Ovary (tissue), 7 donors: ENCODE measurements at regions not wholly inside any gene's neighbourhood (a gene's known extent, or its start where the extent isn't known, plus 50 kb on each side); places are given as distances from the start of the nearest gene placed in this dataset.

Experiments used
- DNase-seq, 5 donors: peaks; one replicate each; pipeline ENCODE4 v3.0.0-alpha.2; 2019 to 2020
- H3K27ac ChIP-seq, 2 donors: fragments of 200-600 bp; one replicate each; pipeline versions ENCODE4 v1.5.1 to v1.8.0; 2019 to 2022
- H3K27me3 ChIP-seq: fragments of 200-600 bp; one replicate; pipeline ENCODE4 v1.8.0; 2022
- H3K36me3 ChIP-seq: fragments of 200-600 bp; sonication (generic); one replicate; pipeline ENCODE4 v1.5.1; 2019
- H3K4me1 ChIP-seq: one replicate; pipeline ENCODE4 v1.8.1; 2013; ENCODE audit warnings: mild to moderate bottlenecking, moderate library complexity; ENCODE audit not compliant: insufficient read depth
- H3K4me3 ChIP-seq: fragments of 200-600 bp; sonication (generic); one replicate; pipeline ENCODE4 v1.5.1; 2017
- H3K9me3 ChIP-seq, 2 donors: fragments of 200-600 bp in 1 of 2; sonication (generic) in 1 of 2; one replicate each; pipeline versions ENCODE4 v1.5.1 to v1.8.1; 2013 to 2019; ENCODE audit warnings: mild to moderate bottlenecking in 1 of 2, moderate library complexity in 1 of 2
- EP300 ChIP-seq: sonication (generic); formaldehyde crosslinking; IDR thresholded peaks from one replicate; pipeline ENCODE4 v1.6.1; 2017; ENCODE audit warnings: antibody characterized with exemption
- POLR2A ChIP-seq: fragments of 450-650 bp; IDR thresholded peaks from one replicate; pipeline ENCODE4 v1.6.1; 2017; ENCODE audit warnings: antibody characterized with exemption, mild to moderate bottlenecking, moderate library complexity
- WGBS, 3 donors: extraction: QIAGEN DNeasy Blood & Tissue Kit in 1 of 3; methylation state at CpG; one replicate each; pipeline versions ENCODE4 v1.1.5 to v1.1.7; 2013 to 2017; 5-methylcytosine and 5-hydroxymethylcytosine counted together
- intact Hi-C, 4 donors: fragments of 100-400 bp; cut with DNase I; formaldehyde crosslinking; loops; one replicate each; pipeline versions ENCODE4 v1.11.0 to v1.15.1; 2022 to 2023
- TF ChIP-seq, protein P1 (sequence below), 3 donors: fragments of 450-650 bp in 2 of 3; fragments of 200-600 bp in 1 of 3; IDR thresholded peaks; one replicate each; pipeline versions ENCODE4 v1.5.1 to v1.8.0; 2016 to 2022; ENCODE audit warnings: antibody characterized with exemption in 3 of 3, mild to moderate bottlenecking in 1 of 3
- donor health status: DM: no; HTN: no; CAD: no; lungs with moderate emphysema.
- donor health status: DM: no; HTN: no; CAD: no.
- donor health status: Bipolar disorder and iron deficiency.
- donor health status: DM: no; HTN: no; CAD: no.
- donor health status: DM: yes; HTN: yes; CAD: no.

DNA sequence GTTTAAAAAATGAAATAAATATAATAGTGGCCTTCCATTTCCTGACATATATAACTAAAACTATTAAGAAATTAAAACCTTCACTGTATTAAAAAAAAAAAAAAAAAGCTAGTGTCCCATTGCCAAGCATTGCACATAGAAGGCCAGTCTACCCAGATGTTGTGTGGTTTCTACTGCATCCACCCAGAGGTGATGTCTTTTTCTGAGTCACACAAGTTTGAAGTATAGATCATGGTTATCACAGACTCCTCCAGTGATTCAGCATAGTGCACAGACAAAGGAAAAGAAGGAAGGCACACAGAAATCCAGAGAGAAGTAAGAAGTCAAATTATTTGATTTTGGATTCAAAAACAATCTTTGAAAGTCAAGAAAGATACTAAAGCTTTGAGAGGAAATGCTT is 429.0 kb downstream of the ETV1 start:
- Histone ChIP-seq H3K4me1 (no peaks in the 10 kb centered on the region), H3K4me3 (no peak overlapping the region), H3K27ac (no peak overlapping the region), H3K9me3 (no peaks in the 10 kb centered on the region), H3K36me3 (no peaks in the 10 kb centered on the region), H3K27me3 (no peaks in the 10 kb centered on the region)
- intact Hi-C loops = no loop called here
- TF ChIP-seq POLR2A = no peak
- no peak for TF ChIP-seq EP300
- TF ChIP-seq, protein P1, sequence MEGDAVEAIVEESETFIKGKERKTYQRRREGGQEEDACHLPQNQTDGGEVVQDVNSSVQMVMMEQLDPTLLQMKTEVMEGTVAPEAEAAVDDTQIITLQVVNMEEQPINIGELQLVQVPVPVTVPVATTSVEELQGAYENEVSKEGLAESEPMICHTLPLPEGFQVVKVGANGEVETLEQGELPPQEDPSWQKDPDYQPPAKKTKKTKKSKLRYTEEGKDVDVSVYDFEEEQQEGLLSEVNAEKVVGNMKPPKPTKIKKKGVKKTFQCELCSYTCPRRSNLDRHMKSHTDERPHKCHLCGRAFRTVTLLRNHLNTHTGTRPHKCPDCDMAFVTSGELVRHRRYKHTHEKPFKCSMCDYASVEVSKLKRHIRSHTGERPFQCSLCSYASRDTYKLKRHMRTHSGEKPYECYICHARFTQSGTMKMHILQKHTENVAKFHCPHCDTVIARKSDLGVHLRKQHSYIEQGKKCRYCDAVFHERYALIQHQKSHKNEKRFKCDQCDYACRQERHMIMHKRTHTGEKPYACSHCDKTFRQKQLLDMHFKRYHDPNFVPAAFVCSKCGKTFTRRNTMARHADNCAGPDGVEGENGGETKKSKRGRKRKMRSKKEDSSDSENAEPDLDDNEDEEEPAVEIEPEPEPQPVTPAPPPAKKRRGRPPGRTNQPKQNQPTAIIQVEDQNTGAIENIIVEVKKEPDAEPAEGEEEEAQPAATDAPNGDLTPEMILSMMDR (IDR thresholded peaks at IDR 0.05) = no peak
- no peak for DNase-seq

DNA sequence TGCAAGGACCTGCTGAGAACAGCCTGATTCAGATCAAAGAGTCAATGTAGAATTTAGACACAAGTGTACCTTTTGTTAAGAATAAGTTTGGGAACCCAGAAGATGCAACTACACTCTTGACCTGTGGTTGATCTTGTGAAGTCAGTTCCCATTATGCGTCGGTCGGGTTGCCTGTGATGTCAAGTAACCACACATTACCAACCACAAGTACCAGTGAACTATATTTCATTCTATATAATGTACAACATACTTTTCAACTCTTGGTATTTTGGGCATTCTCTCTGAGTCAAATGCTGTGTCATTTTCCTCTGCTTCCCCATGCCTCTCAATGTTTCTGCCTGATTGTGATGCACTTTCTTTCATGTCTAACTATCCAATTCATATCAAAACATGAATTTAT is 426.2 kb downstream of the ETV1 start:
- 90 to 96% (median 91%) methylated on average over 3 of the region's 3 CpGs for WGBS, 3 donors
- no peak for DNase-seq

DNA sequence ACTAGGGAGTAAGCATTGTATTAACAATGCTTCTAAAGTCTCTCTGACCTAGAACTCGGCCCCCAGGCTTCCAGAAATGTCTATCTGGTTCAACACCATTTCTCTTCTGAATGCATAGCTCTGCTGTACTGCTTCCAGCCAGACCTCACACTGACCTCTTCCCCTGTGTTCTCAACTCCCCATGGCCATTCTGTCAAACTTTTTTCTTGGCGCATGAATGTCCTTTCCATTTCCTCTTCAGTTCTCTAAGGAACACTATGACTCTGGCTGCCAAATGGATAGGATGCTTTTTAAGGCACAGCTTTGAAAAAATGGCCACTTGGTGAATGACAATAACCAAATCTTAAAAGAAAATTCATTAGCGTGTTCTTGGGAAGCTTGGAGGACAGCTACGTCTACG is 425.8 kb downstream of the ETV1 start:
- 83 to 85% (median 84%) methylated on average over 5 of the region's 5 CpGs for WGBS, 3 donors
- intact Hi-C loops = no loop called here

More for the DNA sequence above, 426.2 kb downstream of the ETV1 start:
- no peak for TF ChIP-seq EP300
- TF ChIP-seq, protein P1 (IDR thresholded peaks at IDR 0.05) = no peak
- TF ChIP-seq POLR2A = no peak
- Histone ChIP-seq H3K36me3 (no peaks in the 10 kb centered on the region), H3K4me1 (no peaks in the 10 kb centered on the region), H3K4me3 (no peak overlapping the region), H3K9me3 (no peaks in the 10 kb centered on the region), H3K27me3 (no peaks in the 10 kb centered on the region), H3K27ac (no peak overlapping the region)
- intact Hi-C loops = no loop called here

DNA sequence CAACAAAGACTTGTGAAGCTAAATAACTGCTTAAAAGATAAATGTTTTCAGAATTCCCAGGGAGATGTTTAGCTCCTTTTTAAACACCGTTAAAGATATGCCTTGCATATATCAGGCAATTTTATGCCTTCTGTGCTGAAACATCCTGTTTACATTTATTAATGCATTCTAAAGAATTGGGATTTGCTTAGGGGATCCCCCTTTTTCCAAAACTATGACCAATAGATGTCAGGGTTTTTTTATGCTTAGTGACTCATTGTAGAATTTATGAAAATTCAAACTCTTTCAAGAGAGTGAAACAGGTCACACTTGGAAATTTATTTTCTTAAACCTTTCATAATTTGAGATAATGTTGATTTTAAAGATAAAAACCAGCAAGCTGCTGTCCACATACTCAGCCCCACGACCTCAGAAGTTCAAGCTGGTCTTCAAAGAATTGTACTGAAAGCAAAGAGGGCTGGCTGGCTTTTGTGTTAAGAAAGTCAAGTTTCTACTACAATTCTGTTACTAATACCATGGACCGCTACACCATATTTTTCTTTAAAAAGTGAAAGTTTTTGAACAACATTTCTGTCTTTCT is 411.8 kb downstream of the ETV1 start:
- H3K4me3 ChIP-seq = no peak overlapping the region
- H3K27me3 ChIP-seq = no peaks in the 10 kb centered on the region
- intact Hi-C loops = no loop called here
- H3K9me3 ChIP-seq = no peaks in the 10 kb centered on the region
- H3K27ac ChIP-seq = no peak overlapping the region
- DNase-seq = no peak
- no peaks in the 10 kb centered on the region for H3K36me3 ChIP-seq
- TF ChIP-seq, protein P1 (IDR thresholded peaks at IDR 0.05) = no peak
- no peak for TF ChIP-seq EP300
- no peak for TF ChIP-seq POLR2A
- WGBS, 3 donors = 42 to 54% (median 46%) methylated on average over 3 of the region's 3 CpGs
- H3K4me1 ChIP-seq = no peaks in the 10 kb centered on the region

More for the DNA sequence above, 425.8 kb downstream of the ETV1 start:
- no peak overlapping the region for H3K4me3 ChIP-seq
- TF ChIP-seq POLR2A (no peak), EP300 (no peak)
- TF ChIP-seq, protein P1 (IDR thresholded peaks at IDR 0.05) = no peak
- no peaks in the 10 kb centered on the region for H3K36me3 ChIP-seq
- no peaks in the 10 kb centered on the region for H3K9me3 ChIP-seq
- DNase-seq = no peak
- no peaks in the 10 kb centered on the region for H3K27me3 ChIP-seq
- no peak overlapping the region for H3K27ac ChIP-seq
- no peaks in the 10 kb centered on the region for H3K4me1 ChIP-seq
